ENCODE measurements at regions not wholly inside any gene's neighbourhood (a gene's known extent, or its start where the extent isn't known, plus 50 kb on each side); places are given as distances from the start of the nearest gene placed in this dataset.

- no peak for TF ChIP-seq CTCF (IDR thresholded peaks at IDR 0.05)
- ATAC-seq (ENCODE audit: low FRiP score), result no peak
Measured at GRCh38 chr6:133699741-133700385, 189.1 kb upstream of the TCF21 start.

GRCh38 chr6:133701633-133702331, 187.1 kb upstream of the TCF21 start:
- no peak for TF ChIP-seq CTCF (IDR thresholded peaks at IDR 0.05)
- no peak for DNase-seq (ENCODE audit: low spot score)
- ATAC-seq (ENCODE audit: low FRiP score), result no peak

More at GRCh38 chr6:133699741-133700385, 189.1 kb upstream of the TCF21 start:
- no peak for DNase-seq (ENCODE audit: low spot score)

- no peak for TF ChIP-seq CTCF (IDR thresholded peaks at IDR 0.05)
- ATAC-seq (ENCODE audit: low FRiP score) (no peak), DNase-seq (ENCODE audit: low spot score) (no peak)
Measured at GRCh38 chr6:133704371-133704770, 184.5 kb upstream of the TCF21 start.

- DNase-seq (ENCODE audit: low spot score), result no peak
- no peak for TF ChIP-seq CTCF (IDR thresholded peaks at IDR 0.05)
- ATAC-seq (ENCODE audit: low FRiP score), result peak; percentile 70
Measured at GRCh38 chr6:133705066-133705465, 183.8 kb upstream of the TCF21 start.

- DNase-seq (ENCODE audit: low spot score), result no peak
- no peak for TF ChIP-seq CTCF (IDR thresholded peaks at IDR 0.05)
- ATAC-seq (ENCODE audit: low FRiP score), result no peak
Measured at GRCh38 chr6:133705731-133706130, 183.2 kb upstream of the TCF21 start.

- no peak for DNase-seq (ENCODE audit: low spot score)
- no peak for ATAC-seq (ENCODE audit: low FRiP score)
- TF ChIP-seq CTCF (IDR thresholded peaks at IDR 0.05), result no peak
Measured at GRCh38 chr6:133707456-133707855, 181.5 kb upstream of the TCF21 start.

GRCh38 chr6:133710826-133711225, 178.1 kb upstream of the TCF21 start:
- no peak for ATAC-seq (ENCODE audit: low FRiP score)
- DNase-seq (ENCODE audit: low spot score), result no peak
- TF ChIP-seq CTCF (IDR thresholded peaks at IDR 0.05), result no peak
